Tibial nerve (tissue), 3 donors: ENCODE measurements at regions not wholly inside any gene's neighbourhood (a gene's known extent, or its start where the extent isn't known, plus 50 kb on each side); places are given as distances from the start of the nearest gene placed in this dataset.
"Not testable (repeated sequence)": the region's sequence is repeated elsewhere in the genome, so short reads cannot be mapped to it uniquely, and the experiment has no call there.

ENCODE experiments used
- POLR2A ChIP-seq, 2 donors: fragments of 450-650 bp; IDR thresholded peaks; one replicate each; pipeline ENCODE4 v1.6.1; 2017; ENCODE audit warnings: antibody characterized with exemption in 2 of 2, mild to moderate bottlenecking in 2 of 2, moderate library complexity in 2 of 2
- TF ChIP-seq, protein P1 (sequence below), 5 experiments: fragments of 200-600 bp in 3 of 5; fragments of 450-650 bp in 2 of 5; sonication (generic) in 3 of 5; IDR thresholded peaks; one replicate each; pipeline ENCODE4 v1.5.1; 2016 to 2019; ENCODE audit warnings: antibody characterized with exemption in 5 of 5, mild to moderate bottlenecking in 3 of 5, moderate library complexity in 2 of 5

DNA sequence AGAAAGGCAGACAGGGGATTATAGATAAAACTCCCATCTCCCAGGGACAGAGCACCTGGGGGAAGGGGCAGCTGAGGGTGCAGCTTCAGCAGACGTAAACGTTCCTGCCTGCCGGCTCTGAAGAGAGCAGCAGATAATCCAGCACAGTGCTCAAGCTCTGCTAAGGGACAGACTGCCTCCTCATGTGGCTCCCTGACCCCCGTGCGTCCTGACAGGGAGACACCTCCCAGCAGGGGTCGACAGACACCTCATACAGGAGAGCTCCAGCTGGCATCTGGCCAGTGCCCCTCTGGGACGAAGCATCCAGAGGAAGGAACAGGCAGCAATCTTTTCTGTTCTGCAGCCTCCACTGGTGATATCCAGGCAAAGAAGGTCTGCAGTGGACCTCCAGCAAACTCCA, 333.3 kb downstream of the LNPK start:
- TF ChIP-seq, protein P1, sequence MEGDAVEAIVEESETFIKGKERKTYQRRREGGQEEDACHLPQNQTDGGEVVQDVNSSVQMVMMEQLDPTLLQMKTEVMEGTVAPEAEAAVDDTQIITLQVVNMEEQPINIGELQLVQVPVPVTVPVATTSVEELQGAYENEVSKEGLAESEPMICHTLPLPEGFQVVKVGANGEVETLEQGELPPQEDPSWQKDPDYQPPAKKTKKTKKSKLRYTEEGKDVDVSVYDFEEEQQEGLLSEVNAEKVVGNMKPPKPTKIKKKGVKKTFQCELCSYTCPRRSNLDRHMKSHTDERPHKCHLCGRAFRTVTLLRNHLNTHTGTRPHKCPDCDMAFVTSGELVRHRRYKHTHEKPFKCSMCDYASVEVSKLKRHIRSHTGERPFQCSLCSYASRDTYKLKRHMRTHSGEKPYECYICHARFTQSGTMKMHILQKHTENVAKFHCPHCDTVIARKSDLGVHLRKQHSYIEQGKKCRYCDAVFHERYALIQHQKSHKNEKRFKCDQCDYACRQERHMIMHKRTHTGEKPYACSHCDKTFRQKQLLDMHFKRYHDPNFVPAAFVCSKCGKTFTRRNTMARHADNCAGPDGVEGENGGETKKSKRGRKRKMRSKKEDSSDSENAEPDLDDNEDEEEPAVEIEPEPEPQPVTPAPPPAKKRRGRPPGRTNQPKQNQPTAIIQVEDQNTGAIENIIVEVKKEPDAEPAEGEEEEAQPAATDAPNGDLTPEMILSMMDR (IDR thresholded peaks at IDR 0.05) = not testable (repeated sequence)
- TF ChIP-seq POLR2A (IDR thresholded peaks at IDR 0.05) = not testable (repeated sequence)
